ENCODE measurements at regions not wholly inside any gene's neighbourhood (a gene's known extent, or its start where the extent isn't known, plus 50 kb on each side); places are given as distances from the start of the nearest gene placed in this dataset.

GRCh38 chr6:168158980-168159349 lies 80.0 kb upstream of the FRMD1 start:
- WGBS (ENCODE audit: insufficient coverage) = 97% methylated on average over 11 of the region's 11 CpGs
- Mint-ChIP-seq H3K9me3 (peaks cover 0 to 2% (median 0%) of the 10 kb centered on the region in 7 donors), H3K27ac (no peak overlapping the region), H3K4me3 (no peak overlapping the region), H3K36me3 (no peaks in the 10 kb centered on the region), H3K27me3 (ENCODE audit: low read depth in 3 of 3) (peaks cover 7 to 17% (median 10%) of the 10 kb centered on the region in 3 donors), H3K4me1 (no peaks in the 10 kb centered on the region)
- no peak overlapping the region for H3K4me2 ChIP-seq (replicated peaks; ENCODE audit: extremely low read depth, low read length, poor library complexity, severe bottlenecking)
- no peaks in the 10 kb centered on the region for H3K4me1 ChIP-seq (ENCODE audit: control insufficient read depth in 1 of 2, insufficient read depth in 2 of 2, low read length in 2 of 2)
- H3K4me3 ChIP-seq (replicated peaks in 1 of 3; ENCODE audit: low read depth in 2 of 3, low read length in 3 of 3) = no peak overlapping the region
- H3K79me2 ChIP-seq (ENCODE audit: insufficient read depth, low read length) = no peaks in the 10 kb centered on the region
- TF ChIP-seq, protein P1, sequence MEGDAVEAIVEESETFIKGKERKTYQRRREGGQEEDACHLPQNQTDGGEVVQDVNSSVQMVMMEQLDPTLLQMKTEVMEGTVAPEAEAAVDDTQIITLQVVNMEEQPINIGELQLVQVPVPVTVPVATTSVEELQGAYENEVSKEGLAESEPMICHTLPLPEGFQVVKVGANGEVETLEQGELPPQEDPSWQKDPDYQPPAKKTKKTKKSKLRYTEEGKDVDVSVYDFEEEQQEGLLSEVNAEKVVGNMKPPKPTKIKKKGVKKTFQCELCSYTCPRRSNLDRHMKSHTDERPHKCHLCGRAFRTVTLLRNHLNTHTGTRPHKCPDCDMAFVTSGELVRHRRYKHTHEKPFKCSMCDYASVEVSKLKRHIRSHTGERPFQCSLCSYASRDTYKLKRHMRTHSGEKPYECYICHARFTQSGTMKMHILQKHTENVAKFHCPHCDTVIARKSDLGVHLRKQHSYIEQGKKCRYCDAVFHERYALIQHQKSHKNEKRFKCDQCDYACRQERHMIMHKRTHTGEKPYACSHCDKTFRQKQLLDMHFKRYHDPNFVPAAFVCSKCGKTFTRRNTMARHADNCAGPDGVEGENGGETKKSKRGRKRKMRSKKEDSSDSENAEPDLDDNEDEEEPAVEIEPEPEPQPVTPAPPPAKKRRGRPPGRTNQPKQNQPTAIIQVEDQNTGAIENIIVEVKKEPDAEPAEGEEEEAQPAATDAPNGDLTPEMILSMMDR (IDR thresholded peaks at IDR 0.05) = no peak
- intact Hi-C loops (cut with micrococcal nuclease) = no loop called here
- H3K9me3 ChIP-seq (replicated peaks in 1 of 2; ENCODE audit: control insufficient read depth in 1 of 2, insufficient read depth in 1 of 2, low read length in 2 of 2) = no peaks in the 10 kb centered on the region
- no peaks in the 10 kb centered on the region for H4K20me1 ChIP-seq (ENCODE audit: insufficient read depth, low read length)
- DNase-seq = no peak
- no peaks in the 10 kb centered on the region for H3K27me3 ChIP-seq (ENCODE audit: control insufficient read depth in 2 of 2, insufficient read depth in 2 of 2, low read length in 2 of 2)
- no peak overlapping the region for H2AFZ ChIP-seq (ENCODE audit: insufficient read depth, low read depth, low read length, poor library complexity, severe bottlenecking)
- H3K9ac ChIP-seq (ENCODE audit: insufficient read depth, low read length, poor library complexity, severe bottlenecking) = no peak overlapping the region
- no peaks in the 10 kb centered on the region for H3K36me3 ChIP-seq (replicated peaks in 1 of 2; ENCODE audit: control insufficient read depth in 1 of 2, insufficient read depth in 2 of 2, low read length in 2 of 2)
- H3K27ac ChIP-seq (ENCODE audit: low read depth in 1 of 2, low read length in 2 of 2) = no peak overlapping the region

DNA sequence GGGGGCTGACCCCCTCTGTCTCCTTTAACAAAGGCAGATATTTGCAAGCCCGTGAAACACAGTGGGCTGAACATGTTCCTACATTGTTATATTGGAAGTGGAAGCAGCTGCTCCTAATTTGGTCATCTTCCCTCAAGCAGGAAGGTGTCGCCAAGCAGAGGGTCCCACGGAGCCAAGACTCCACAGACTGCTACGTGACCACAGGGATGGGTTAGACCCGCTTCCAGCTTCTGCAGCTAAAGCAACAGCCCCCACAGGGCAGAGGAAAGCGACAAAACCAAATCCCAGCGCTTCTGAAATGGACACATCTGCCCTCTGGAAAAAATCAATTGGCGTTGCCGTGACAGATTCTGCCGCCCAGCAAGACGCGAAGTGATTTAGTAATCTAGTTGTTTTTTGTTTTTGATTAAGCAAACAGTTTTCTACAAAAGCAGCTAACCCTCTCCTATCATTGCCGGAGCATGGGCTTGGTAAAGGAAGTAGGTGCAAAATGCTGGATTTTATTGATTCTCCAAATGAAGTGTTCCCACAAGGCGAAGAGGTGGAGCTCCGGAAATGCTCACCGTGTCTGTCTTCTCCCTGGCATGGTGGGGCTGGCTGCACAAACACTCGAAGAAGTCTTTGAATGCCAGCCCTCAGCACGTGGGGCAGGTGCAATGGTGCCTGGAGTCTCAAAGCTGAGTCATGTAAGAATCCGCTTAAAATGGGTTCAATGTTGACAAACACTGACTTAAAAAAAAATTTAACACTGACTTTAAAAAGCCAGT lies 79.4 kb upstream of the FRMD1 start:
- Mint-ChIP-seq H3K36me3 (no peaks in the 10 kb centered on the region), H3K27ac (no peak overlapping the region), H3K4me3 (no peak overlapping the region), H3K4me1 (no peaks in the 10 kb centered on the region), H3K27me3 (ENCODE audit: low read depth in 3 of 3) (peaks cover 7 to 17% (median 10%) of the 10 kb centered on the region in 3 donors), H3K9me3 (peaks cover 0 to 2% (median 0%) of the 10 kb centered on the region in 7 donors)
- Histone ChIP-seq H3K27ac (ENCODE audit: low read depth in 1 of 2, low read length in 2 of 2) (no peak overlapping the region), H2AFZ (ENCODE audit: insufficient read depth, low read depth, low read length, poor library complexity, severe bottlenecking) (no peak overlapping the region), H3K79me2 (ENCODE audit: insufficient read depth, low read length) (no peaks in the 10 kb centered on the region), H3K4me1 (ENCODE audit: control insufficient read depth in 1 of 2, insufficient read depth in 2 of 2, low read length in 2 of 2) (no peaks in the 10 kb centered on the region), H3K9ac (ENCODE audit: insufficient read depth, low read length, poor library complexity, severe bottlenecking) (no peak overlapping the region), H3K36me3 (replicated peaks in 1 of 2; ENCODE audit: control insufficient read depth in 1 of 2, insufficient read depth in 2 of 2, low read length in 2 of 2) (no peaks in the 10 kb centered on the region), H3K4me3 (replicated peaks in 1 of 3; ENCODE audit: low read depth in 2 of 3, low read length in 3 of 3) (no peak overlapping the region), H3K9me3 (replicated peaks in 1 of 2; ENCODE audit: control insufficient read depth in 1 of 2, insufficient read depth in 1 of 2, low read length in 2 of 2) (no peaks in the 10 kb centered on the region), H4K20me1 (ENCODE audit: insufficient read depth, low read length) (no peaks in the 10 kb centered on the region), H3K4me2 (replicated peaks; ENCODE audit: extremely low read depth, low read length, poor library complexity, severe bottlenecking) (no peak overlapping the region), H3K27me3 (ENCODE audit: control insufficient read depth in 2 of 2, insufficient read depth in 2 of 2, low read length in 2 of 2) (no peaks in the 10 kb centered on the region)
- intact Hi-C loops (cut with micrococcal nuclease) = no loop called here
- DNase-seq = no peak
- WGBS (ENCODE audit: insufficient coverage) = 59% methylated on average over 11 of the region's 19 CpGs
- TF ChIP-seq, protein P1 (IDR thresholded peaks at IDR 0.05) = no peak

Measured in CD14-positive monocyte (primary cell).